PC-3 (cell line): ENCODE measurements at regions not wholly inside any gene's neighbourhood (a gene's known extent, or its start where the extent isn't known, plus 50 kb on each side); places are given as distances from the start of the nearest gene placed in this dataset.

Experiments used
- ATAC-seq: fragments of 200-7000 bp; cut with Tn5 transposase; 2 replicates; pipeline ENCODE4 v1.9.1; 2020; ENCODE audit warnings: mild to moderate bottlenecking, moderate library complexity
- BruUV-seq: library from RNA; stranded (reverse); fragments of 400-500 nt; replicated peaks from 2 replicates; lab custom pipeline; 2021; lab: Mats Ljungman, UMichigan
- CTCF ChIA-PET: fragments of 300-600 bp; sonication (Branson Sonifier 250); formaldehyde crosslinking; loops from one replicate; lab custom pipeline; 2022; ENCODE audit warnings: antibody characterized with exemption; lab: Charles Lee
- POLR2A ChIA-PET: fragments of 300-600 bp; sonication (Branson Sonifier 250); formaldehyde crosslinking; loops from one replicate; lab custom pipeline; 2022; ENCODE audit warnings: antibody characterized with exemption; ENCODE audit not compliant: unreplicated experiment; lab: Charles Lee
- DNase-seq: peaks from one replicate; pipeline ENCODE4 v3.0.0-alpha.2; 2015
- H2AFZ ChIP-seq: fragments of 300-600 bp; sonication (generic); 2 replicates; pipeline ENCODE4 v1.6.0; 2016; ENCODE audit warnings: antibody characterized with exemption, low read length
- H3F3A ChIP-seq: fragments of 300-600 bp; sonication (generic); one replicate; pipeline ENCODE4 v1.6.0; 2017; ENCODE audit warnings: antibody characterized with exemption, low read length, control low read depth, mild to moderate bottlenecking; ENCODE audit not compliant: unreplicated experiment
- H3K27ac ChIP-seq: fragments of 300-600 bp; sonication (generic); 2 replicates; pipeline ENCODE4 v1.5.1; 2016; ENCODE audit warnings: mild to moderate bottlenecking, low read length
- H3K27me3 ChIP-seq: fragments of 300-600 bp; sonication (generic); 2 replicates; pipeline ENCODE4 v1.6.1; 2016; ENCODE audit warnings: low read length, mixed read lengths
- H3K36me3 ChIP-seq: fragments of 300-600 bp; sonication (generic); 2 replicates; pipeline ENCODE4 v1.6.1; 2016; ENCODE audit warnings: low read depth, mixed run types, low read length, mixed read lengths
- H3K4me1 ChIP-seq: fragments of 300-600 bp; sonication (generic); 2 replicates; pipeline ENCODE4 v1.5.1; 2016; ENCODE audit warnings: low read length; ENCODE audit not compliant: insufficient read depth
- H3K4me2 ChIP-seq: fragments of 300-600 bp; sonication (generic); 2 replicates; pipeline ENCODE4 v1.6.0; 2016; ENCODE audit warnings: low read length
- H3K4me3 ChIP-seq: fragments of 300-600 bp; sonication (generic); 2 replicates; pipeline ENCODE4 v1.5.1; 2016; ENCODE audit warnings: mild to moderate bottlenecking, low read length, mixed read lengths
- H3K79me2 ChIP-seq: fragments of 300-600 bp; sonication (generic); 2 replicates; pipeline ENCODE4 v1.6.1; 2017; ENCODE audit warnings: low read length, mixed read lengths
- H3K9ac ChIP-seq: fragments of 300-600 bp; sonication (generic); 2 replicates; pipeline ENCODE4 v1.6.0; 2016; ENCODE audit warnings: mild to moderate bottlenecking, low read length
- H3K9me2 ChIP-seq: fragments of 300-600 bp; sonication (generic); replicated peaks from 2 replicates; pipeline ENCODE4 v1.6.1; 2016; ENCODE audit warnings: mixed run types, low read length, mixed read lengths
- H3K9me3 ChIP-seq: fragments of 300-600 bp; sonication (generic); 2 replicates; pipeline ENCODE4 v1.6.1; 2016; ENCODE audit warnings: low read length, mixed read lengths
- H4K20me1 ChIP-seq: fragments of 300-600 bp; sonication (generic); 2 replicates; pipeline ENCODE4 v1.6.1; 2016; ENCODE audit warnings: low read length, mixed read lengths
- CTCF ChIP-seq: fragments of 300-600 bp; sonication (generic); conservative IDR thresholded peaks from 2 replicates; pipeline ENCODE4 v1.5.1; 2017; ENCODE audit warnings: antibody characterized with exemption, low read depth, mild to moderate bottlenecking, low read length
- EZH2 ChIP-seq: fragments of 300-600 bp; sonication (generic); IDR thresholded peaks from one replicate; pipeline ENCODE4 v1.6.1; 2017; ENCODE audit warnings: antibody characterized with exemption, mild to moderate bottlenecking, low read length; ENCODE audit not compliant: unreplicated experiment
- EZH2phosphoT487 ChIP-seq: fragments of 300-600 bp; sonication (generic); IDR thresholded peaks from 2 replicates; pipeline ENCODE4 v1.6.1; 2018; ENCODE audit warnings: mild to moderate bottlenecking, antibody characterized with exemption, low read length, borderline replicate concordance
- intact Hi-C: fragments of 100-400 bp; cut with micrococcal nuclease; formaldehyde crosslinking; loops from 2 replicates; pipeline ENCODE4 v1.9.0; 2023

GRCh38 chr2:225781145-225781544 lies 381.6 kb downstream of the NYAP2 start:
- intact Hi-C loops: no loop called here
- no peak overlapping the region for H3K4me2 ChIP-seq
- H3K4me1 ChIP-seq: no peaks in the 10 kb centered on the region
- CTCF ChIA-PET: no interaction called here
- H3K36me3 ChIP-seq: no peaks in the 10 kb centered on the region
- H3K9me2 ChIP-seq: no peaks in the 10 kb centered on the region
- no TSS peak for BruUV-seq
- no peaks in the 10 kb centered on the region for H3K27me3 ChIP-seq
- ATAC-seq: peak; percentile 51
- H3K79me2 ChIP-seq: no peaks in the 10 kb centered on the region
- POLR2A ChIA-PET: no interaction called here
- no peaks in the 10 kb centered on the region for H3K9me3 ChIP-seq
- H3K27ac ChIP-seq: no peak overlapping the region
- H3F3A ChIP-seq: no peaks in the 10 kb centered on the region
- no peak overlapping the region for H3K4me3 ChIP-seq
- H2AFZ ChIP-seq: no peak overlapping the region
- no peak overlapping the region for H3K9ac ChIP-seq
- H4K20me1 ChIP-seq: no peaks in the 10 kb centered on the region
- TF ChIP-seq CTCF: no peak
- TF ChIP-seq EZH2: no peak
- no peak for TF ChIP-seq EZH2phosphoT487
- DNase-seq: no peak

- no peak for ATAC-seq
- H3K4me2 ChIP-seq: no peak overlapping the region
- H3K27me3 ChIP-seq: no peaks in the 10 kb centered on the region
- no peak for DNase-seq
- no peak overlapping the region for H2AFZ ChIP-seq
- no peak for TF ChIP-seq EZH2
- no peaks in the 10 kb centered on the region for H3K79me2 ChIP-seq
- H3K36me3 ChIP-seq: no peaks in the 10 kb centered on the region
- no peak overlapping the region for H3K27ac ChIP-seq
- no peaks in the 10 kb centered on the region for H3K9me3 ChIP-seq
- H3F3A ChIP-seq: no peaks in the 10 kb centered on the region
- H3K4me3 ChIP-seq: no peak overlapping the region
- H3K4me1 ChIP-seq: no peaks in the 10 kb centered on the region
- intact Hi-C loops: no loop called here
- no TSS peak for BruUV-seq
- H4K20me1 ChIP-seq: no peaks in the 10 kb centered on the region
- H3K9me2 ChIP-seq: no peaks in the 10 kb centered on the region
- ChIA-PET POLR2A (no interaction called here), CTCF (no interaction called here)
- no peak overlapping the region for H3K9ac ChIP-seq
Observed at GRCh38 chr2:225779829-225780228, 380.3 kb downstream of the NYAP2 start.

GRCh38 chr2:225773148-225773547 lies 373.6 kb downstream of the NYAP2 start:
- ATAC-seq: no peak
- Histone ChIP-seq H4K20me1 (no peaks in the 10 kb centered on the region), H3K9ac (no peak overlapping the region), H3K4me2 (no peak overlapping the region), H3K9me3 (no peaks in the 10 kb centered on the region), H3K27ac (no peak overlapping the region), H3F3A (no peaks in the 10 kb centered on the region), H3K36me3 (no peaks in the 10 kb centered on the region), H3K79me2 (no peaks in the 10 kb centered on the region), H2AFZ (no peak overlapping the region), H3K4me1 (no peaks in the 10 kb centered on the region), H3K27me3 (no peaks in the 10 kb centered on the region), H3K4me3 (no peak overlapping the region), H3K9me2 (no peaks in the 10 kb centered on the region)
- DNase-seq: no peak
- ChIA-PET CTCF (interaction anchor here (1.0 kb wide), 1 partner anchor 108 kb away, joined by 4 read pairs; no protein-coding TSS in a partner anchor), POLR2A (no interaction called here)
- TF ChIP-seq EZH2phosphoT487: no peak
- no peak for TF ChIP-seq CTCF
- TF ChIP-seq EZH2: no peak
- intact Hi-C loops: no loop called here
- no TSS peak for BruUV-seq
